ENCODE measurements at regions not wholly inside any gene's neighbourhood (a gene's known extent, or its start where the extent isn't known, plus 50 kb on each side); places are given as distances from the start of the nearest gene placed in this dataset.

DNA sequence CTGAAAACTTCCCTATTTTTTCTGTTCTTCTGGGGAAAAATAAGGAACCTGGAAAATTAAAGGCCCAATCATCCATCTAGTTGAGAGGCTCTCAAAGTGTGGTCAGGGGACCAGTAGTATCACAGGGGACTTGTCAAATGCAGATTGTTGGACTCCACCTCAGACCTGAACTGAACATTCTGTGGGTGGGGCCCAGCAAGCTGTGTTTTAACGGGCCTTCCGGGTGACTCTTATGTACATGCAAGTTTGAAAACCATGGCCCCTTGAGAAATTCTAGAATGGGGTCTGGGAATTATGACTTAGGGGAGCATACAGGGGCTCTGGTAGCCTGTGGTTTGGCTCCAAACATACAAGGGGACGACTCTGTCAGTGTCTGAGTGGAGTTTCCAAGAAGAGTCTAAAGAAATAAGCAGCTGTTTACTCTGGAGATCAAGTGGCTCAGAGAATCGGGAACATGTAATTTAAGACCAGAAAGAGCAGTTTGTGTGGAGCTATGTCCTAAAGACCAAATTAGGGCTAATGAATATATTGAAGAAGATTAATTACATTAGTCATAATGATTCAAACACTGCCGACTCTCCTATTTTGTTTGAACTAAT, 177.4 kb downstream of the SLC28A3 start:
- TF ChIP-seq, protein P1, sequence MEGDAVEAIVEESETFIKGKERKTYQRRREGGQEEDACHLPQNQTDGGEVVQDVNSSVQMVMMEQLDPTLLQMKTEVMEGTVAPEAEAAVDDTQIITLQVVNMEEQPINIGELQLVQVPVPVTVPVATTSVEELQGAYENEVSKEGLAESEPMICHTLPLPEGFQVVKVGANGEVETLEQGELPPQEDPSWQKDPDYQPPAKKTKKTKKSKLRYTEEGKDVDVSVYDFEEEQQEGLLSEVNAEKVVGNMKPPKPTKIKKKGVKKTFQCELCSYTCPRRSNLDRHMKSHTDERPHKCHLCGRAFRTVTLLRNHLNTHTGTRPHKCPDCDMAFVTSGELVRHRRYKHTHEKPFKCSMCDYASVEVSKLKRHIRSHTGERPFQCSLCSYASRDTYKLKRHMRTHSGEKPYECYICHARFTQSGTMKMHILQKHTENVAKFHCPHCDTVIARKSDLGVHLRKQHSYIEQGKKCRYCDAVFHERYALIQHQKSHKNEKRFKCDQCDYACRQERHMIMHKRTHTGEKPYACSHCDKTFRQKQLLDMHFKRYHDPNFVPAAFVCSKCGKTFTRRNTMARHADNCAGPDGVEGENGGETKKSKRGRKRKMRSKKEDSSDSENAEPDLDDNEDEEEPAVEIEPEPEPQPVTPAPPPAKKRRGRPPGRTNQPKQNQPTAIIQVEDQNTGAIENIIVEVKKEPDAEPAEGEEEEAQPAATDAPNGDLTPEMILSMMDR (IDR thresholded peaks at IDR 0.05) = no peak
- H3K4me2 ChIP-seq (ENCODE audit: low read length) = no peak overlapping the region
- no peak overlapping the region for H3K9ac ChIP-seq
- H2AFZ ChIP-seq = no peak overlapping the region
- no peaks in the 10 kb centered on the region for H3K9me3 ChIP-seq (ENCODE audit: control insufficient read depth, low read length)
- H3K27me3 ChIP-seq (ENCODE audit: control insufficient read depth, insufficient read depth, low read length) = no peaks in the 10 kb centered on the region
- no peaks in the 10 kb centered on the region for H3K36me3 ChIP-seq (ENCODE audit: control insufficient read depth, insufficient read depth, low read length)
- H3K27ac ChIP-seq = no peak overlapping the region
- H3K4me1 ChIP-seq = no peaks in the 10 kb centered on the region
- H3K4me3 ChIP-seq (ENCODE audit: low read depth, low read length) = no peak overlapping the region
- H3K79me2 ChIP-seq = no peaks in the 10 kb centered on the region

DNA sequence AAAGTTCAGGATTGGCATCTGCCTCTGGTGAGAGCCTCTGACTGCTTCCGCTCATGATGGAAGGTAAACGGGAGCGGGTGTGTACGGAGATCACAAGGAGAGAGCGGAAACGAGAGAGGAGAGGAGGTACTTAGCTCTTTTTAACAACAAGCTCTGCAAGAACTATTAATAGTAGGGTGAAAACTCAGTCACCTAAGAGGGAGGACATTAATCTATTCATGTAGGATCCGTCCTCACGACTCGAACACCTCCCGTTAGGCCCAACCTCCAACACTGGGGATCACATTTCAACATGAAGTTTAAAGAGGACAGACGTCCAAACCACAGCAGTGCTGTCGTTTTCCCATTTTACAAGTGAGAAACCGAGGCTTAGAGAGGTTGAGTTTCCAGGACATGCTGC, 173.7 kb downstream of the SLC28A3 start:
- no peak overlapping the region for H3K27ac ChIP-seq
- H3K9ac ChIP-seq = no peak overlapping the region
- H3K27me3 ChIP-seq (ENCODE audit: control insufficient read depth, insufficient read depth, low read length) = no peaks in the 10 kb centered on the region
- TF ChIP-seq, protein P1 (IDR thresholded peaks at IDR 0.05) = no peak
- no peaks in the 10 kb centered on the region for H3K36me3 ChIP-seq (ENCODE audit: control insufficient read depth, insufficient read depth, low read length)
- no peak overlapping the region for H3K4me2 ChIP-seq (ENCODE audit: low read length)
- H3K4me1 ChIP-seq = no peaks in the 10 kb centered on the region
- no peaks in the 10 kb centered on the region for H3K79me2 ChIP-seq
- no peak overlapping the region for H3K4me3 ChIP-seq (ENCODE audit: low read depth, low read length)
- H2AFZ ChIP-seq = no peak overlapping the region
- H3K9me3 ChIP-seq (ENCODE audit: control insufficient read depth, low read length) = no peaks in the 10 kb centered on the region

DNA sequence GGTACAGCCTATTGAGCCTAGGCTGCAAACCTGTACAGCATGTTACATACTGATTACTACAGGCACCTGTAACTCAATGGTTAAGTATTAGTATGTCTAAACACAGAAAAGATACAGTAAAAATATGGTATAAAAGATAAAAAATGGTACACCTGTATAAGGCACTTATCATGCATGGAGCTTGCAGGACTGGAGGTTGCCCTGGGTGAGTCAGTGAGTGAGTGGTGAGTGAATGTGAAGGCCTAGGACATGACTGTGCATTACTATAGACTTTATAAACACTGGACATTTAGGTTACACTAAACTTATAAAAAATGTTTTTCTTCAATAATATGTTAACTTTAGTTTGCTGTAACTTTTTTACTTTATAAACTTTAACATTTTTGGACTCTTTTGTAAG, 171.3 kb downstream of the SLC28A3 start:
- peaks cover 4% of the 10 kb centered on the region for H3K4me1 ChIP-seq
- no peaks in the 10 kb centered on the region for H3K9me3 ChIP-seq (ENCODE audit: control insufficient read depth, low read length)
- H3K4me3 ChIP-seq (ENCODE audit: low read depth, low read length) = no peak overlapping the region
- H3K27me3 ChIP-seq (ENCODE audit: control insufficient read depth, insufficient read depth, low read length) = no peaks in the 10 kb centered on the region
- H3K36me3 ChIP-seq (ENCODE audit: control insufficient read depth, insufficient read depth, low read length) = no peaks in the 10 kb centered on the region
- TF ChIP-seq, protein P1 (IDR thresholded peaks at IDR 0.05) = no peak
- no peak overlapping the region for H2AFZ ChIP-seq
- H3K79me2 ChIP-seq = no peaks in the 10 kb centered on the region
- H3K4me2 ChIP-seq (ENCODE audit: low read length) = no peak overlapping the region
- no peak overlapping the region for H3K27ac ChIP-seq
- H3K9ac ChIP-seq = no peak overlapping the region

DNA sequence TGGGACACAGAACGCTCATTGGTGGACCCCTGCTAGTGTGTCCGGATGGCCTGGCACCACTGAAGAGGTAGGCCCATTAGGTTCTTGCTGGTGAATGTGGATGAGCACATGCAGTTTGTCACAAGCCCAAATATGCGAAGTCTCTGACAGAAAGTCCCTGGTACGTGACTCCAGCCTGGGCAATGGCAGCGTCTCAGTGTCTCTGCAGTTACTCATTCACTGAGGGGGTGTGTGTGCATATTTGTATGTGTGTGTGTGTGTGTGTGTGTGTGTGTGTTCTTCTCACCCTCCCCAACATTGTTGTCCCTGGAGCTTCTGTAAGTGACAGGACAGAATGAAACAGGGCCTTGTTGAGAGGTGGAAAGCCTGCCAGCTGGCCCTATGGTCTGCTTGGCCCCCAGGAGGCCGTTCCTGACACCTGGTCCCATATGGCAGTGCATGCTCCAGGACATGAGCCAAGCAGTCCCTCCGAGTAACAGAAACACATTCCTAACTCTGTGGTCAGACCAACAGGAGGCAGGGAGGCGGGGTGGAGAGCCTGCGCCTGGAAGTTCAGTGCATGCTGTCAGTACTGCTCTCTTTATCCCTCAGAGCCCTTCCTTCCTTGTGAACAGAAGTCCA, 169.9 kb downstream of the SLC28A3 start:
- no peak overlapping the region for H3K27ac ChIP-seq
- TF ChIP-seq, protein P1 (IDR thresholded peaks at IDR 0.05) = no peak
- no peaks in the 10 kb centered on the region for H3K27me3 ChIP-seq (ENCODE audit: control insufficient read depth, insufficient read depth, low read length)

DNA sequence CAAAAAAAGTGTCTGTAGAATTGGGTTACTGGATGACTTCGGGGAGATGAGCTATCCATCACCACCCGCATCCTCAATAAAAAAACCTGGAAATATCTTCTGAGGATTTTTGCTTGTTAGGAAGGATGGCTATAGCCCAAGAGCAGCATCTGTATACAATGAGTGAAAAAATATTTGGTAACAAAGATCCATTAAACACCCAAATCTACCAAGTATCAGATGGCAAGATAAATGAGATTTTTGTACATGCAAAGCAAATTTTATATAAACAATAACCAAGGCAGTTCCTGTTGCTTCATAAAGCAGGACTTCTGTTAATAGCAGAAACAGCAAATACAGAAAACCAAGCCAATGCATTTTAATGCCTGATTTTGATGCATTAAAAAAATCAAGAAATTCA, 166.6 kb downstream of the SLC28A3 start:
- TF ChIP-seq, protein P1 (IDR thresholded peaks at IDR 0.05) = no peak
- Histone ChIP-seq H3K79me2 (no peaks in the 10 kb centered on the region), H3K27ac (no peak overlapping the region), H2AFZ (no peak overlapping the region), H3K27me3 (ENCODE audit: control insufficient read depth, insufficient read depth, low read length) (no peaks in the 10 kb centered on the region), H3K4me3 (ENCODE audit: low read depth, low read length) (no peak overlapping the region), H3K4me2 (ENCODE audit: low read length) (no peak overlapping the region), H3K4me1 (peaks cover 7% of the 10 kb centered on the region), H3K9ac (no peak overlapping the region), H3K36me3 (ENCODE audit: control insufficient read depth, insufficient read depth, low read length) (no peaks in the 10 kb centered on the region), H3K9me3 (ENCODE audit: control insufficient read depth, low read length) (no peaks in the 10 kb centered on the region)

More for the DNA sequence above, 169.9 kb downstream of the SLC28A3 start:
- H3K36me3 ChIP-seq (ENCODE audit: control insufficient read depth, insufficient read depth, low read length) = no peaks in the 10 kb centered on the region
- no peaks in the 10 kb centered on the region for H3K79me2 ChIP-seq
- H3K4me2 ChIP-seq (ENCODE audit: low read length) = no peak overlapping the region
- peaks cover 7% of the 10 kb centered on the region for H3K4me1 ChIP-seq
- no peak overlapping the region for H3K9ac ChIP-seq
- H3K4me3 ChIP-seq (ENCODE audit: low read depth, low read length) = no peak overlapping the region
- no peak overlapping the region for H2AFZ ChIP-seq
- no peaks in the 10 kb centered on the region for H3K9me3 ChIP-seq (ENCODE audit: control insufficient read depth, low read length)

Data from parathyroid adenoma (tissue), 2 donors.